HT1080 (cell line): ENCODE measurements at regions not wholly inside any gene's neighbourhood (a gene's known extent, or its start where the extent isn't known, plus 50 kb on each side); places are given as distances from the start of the nearest gene placed in this dataset.

ENCODE experiments used
- DNase-seq: peaks from one replicate; pipeline ENCODE4 v3.0.0-alpha.2; 2015; ENCODE audit warnings: low read depth

DNA sequence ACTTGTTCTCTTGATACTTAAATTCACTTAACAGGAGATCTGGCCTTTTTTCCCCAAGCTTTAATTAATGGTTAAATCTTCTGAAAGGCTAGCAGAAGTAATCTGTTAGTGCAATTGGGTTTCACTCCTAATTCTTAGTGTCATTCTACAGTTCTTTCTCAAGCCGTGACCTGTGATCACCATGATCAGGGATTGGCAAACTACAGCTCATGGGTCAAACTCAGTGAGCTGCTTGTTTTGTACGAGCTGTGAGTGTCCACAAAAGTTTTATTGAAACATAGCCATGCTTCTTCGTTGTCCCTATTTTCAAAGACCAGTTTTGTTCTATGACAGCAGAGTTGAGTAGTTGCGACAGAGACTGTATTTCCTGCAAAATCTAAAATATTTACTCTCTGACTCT, 109.4 kb upstream of the KCNJ15 start:
- DNase-seq: no peak

DNA sequence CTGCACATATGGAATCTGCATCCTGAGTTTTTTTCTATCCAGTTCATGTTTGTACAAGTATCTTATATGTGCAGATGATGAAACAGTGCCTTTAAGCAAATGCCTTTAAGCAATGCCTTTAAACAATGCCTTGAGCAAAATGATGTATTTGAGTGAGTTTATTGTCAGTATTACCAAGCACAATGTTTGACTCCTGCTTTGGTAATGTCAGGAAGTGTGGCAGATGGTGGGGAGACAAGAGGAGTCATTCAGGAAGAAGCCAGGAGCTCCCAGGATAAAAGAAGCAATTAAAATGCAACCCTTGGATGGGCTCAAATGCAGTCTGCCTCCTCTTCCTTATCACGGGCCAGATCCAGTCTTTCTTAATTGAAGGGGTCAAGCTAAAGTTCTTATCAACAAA, 108.7 kb upstream of the KCNJ15 start:
- DNase-seq: no peak

DNA sequence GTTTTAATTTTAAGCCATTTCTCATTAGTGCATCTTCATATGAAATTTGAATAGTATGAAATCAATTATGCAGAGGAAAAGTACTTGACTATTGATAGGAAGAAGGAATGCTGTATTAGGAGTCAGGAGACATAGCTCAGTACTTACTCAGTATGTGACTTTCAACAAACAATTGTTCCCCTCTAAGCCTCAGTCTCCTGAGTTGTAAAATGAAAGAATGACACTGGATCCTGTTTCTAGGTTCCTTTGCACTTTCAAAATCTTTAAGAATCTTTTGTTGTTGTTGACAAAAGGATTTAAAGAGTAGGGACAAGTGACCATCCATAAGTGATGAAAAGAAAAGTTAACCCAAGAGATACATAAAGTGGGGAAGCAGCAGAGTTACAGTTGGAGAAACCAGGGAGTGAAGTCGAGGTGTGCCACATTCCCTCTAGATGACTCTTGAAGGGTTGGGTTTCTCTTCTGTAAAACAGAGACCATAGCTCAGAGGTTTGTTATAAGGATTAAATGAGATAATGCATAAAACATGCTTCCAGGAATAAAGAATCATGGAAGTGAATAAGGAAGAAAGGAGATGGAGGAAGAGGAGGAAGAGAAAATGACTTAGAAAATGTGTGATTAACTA, 105.7 kb upstream of the KCNJ15 start:
- no peak for DNase-seq

DNA sequence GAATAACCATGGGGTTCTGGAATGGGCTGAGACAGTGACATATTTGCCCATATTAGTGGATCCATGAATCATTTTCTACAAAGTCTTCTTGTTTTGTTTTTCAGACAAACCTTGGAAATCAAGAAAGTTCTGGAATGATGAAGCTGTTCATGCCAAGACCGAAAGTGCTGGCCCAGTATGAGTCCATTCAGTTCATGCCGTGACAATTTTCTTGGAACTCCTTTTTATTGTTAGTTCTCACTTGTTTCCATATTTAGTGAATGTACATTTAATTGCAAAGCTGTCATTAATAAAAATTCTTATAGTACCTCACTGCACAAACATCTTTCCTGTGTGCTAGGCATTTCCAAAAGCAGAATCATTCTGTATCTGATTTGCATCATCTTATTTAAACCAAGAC, 100.6 kb upstream of the KCNJ15 start:
- DNase-seq: no peak

DNA sequence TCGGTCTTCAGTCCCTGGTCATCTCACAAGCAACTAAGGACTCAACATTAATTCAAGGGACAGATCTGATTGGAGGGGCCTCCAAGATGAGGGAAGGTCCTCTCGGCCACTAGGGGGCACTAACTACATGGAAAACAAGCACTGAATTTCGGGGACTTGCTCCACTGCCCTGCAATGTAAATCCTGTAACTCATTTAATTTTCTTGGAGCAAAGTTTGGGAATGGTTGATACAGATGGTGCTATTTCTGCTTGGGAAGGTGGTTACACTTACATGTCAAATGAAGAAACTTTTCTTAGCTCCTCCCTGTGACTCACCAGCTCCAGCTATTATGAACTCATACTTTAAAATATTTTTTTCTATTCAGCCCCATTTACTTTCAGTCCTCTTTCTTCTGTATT, 97.4 kb upstream of the KCNJ15 start:
- DNase-seq: peak; percentile 79

DNA sequence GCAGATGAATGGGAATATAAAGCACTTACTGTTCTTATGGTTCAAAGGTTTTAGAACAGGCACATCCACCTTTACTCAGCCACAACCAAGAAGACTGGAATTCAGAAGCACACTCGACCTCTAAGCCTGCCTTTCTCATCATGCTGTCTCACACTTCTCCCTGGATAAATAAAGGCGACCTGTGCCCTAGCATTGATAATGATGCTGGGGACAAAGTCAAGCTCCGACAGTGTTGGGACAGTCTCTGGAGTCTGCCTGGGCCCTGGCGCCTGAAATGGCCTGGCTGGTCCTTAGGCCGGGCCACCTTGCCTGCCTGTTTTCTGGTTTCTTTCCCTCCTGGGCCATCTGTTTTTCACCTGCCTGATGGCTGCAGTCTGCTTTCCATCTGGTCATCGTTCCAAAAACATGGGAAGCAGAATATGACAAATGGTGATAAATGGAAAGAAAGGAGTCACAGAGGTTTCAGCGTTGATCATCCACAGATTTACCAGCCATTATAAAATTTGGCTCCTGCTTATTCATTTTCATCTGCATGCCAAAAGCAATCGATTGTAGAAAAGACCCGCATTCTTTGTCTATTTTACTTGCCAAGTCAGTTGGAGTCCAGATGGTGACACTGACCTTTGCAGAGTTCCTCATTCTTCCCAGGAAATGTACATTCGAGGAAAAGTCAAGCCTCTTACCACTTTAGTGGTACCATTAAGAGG, 91.2 kb upstream of the KCNJ15 start:
- DNase-seq: no peak

DNA sequence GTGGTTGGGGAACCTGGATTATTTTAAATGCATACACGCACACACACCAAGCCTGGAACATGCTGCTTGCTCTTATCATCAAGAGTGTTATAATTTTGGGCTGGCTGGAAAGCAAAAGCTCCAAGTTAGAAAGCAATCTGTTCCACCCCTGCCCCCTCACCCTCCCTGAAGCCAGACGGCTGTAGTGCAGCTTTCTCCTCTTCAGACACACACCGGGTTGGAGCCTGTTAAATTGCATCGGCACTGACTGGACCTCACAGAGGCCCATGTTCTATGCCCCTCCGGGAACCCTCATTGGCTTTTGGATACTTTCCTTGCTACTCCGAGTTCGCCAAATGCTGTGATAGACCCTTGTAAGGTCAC, 90.6 kb upstream of the KCNJ15 start:
- DNase-seq: no peak

DNA sequence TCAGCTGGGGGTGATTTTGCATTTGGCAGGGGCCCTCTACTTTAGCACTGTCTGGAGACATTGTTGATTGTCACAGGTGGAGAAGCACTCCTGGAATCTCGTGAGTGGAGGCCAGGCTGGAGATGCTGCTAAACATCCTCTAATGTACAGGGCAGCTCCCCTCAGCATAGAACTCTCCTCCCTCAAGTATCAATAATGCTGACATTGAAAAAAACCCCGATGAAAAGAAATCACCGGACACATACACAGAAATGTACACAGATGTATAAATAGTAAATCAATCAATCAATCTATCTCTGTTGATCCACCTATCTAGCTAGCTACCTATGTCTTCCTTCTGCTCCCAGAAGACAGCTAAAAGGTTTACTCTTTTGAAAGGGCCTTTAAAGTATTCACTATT, 89.4 kb upstream of the KCNJ15 start:
- no peak for DNase-seq

DNA sequence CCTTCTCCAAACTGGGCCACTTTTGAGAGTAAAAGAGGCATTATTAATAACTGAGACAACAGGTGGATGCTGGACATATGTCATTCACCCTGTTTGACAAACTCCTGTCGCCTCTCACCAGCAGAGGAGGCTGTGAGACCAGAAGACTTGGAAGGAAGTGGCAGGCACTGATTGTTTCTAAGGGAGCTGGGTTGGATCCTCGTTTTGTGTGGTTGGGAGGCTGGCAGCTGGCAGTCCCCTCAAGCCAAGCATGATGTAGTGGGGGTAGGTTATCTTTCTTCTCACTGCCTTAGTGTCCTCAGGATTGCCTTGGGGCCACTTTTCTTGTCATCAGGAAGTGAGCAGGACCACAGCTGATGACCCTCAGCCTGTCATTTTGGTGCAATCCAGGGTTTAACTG, 86.5 kb upstream of the KCNJ15 start:
- DNase-seq: peak; percentile 63

DNA sequence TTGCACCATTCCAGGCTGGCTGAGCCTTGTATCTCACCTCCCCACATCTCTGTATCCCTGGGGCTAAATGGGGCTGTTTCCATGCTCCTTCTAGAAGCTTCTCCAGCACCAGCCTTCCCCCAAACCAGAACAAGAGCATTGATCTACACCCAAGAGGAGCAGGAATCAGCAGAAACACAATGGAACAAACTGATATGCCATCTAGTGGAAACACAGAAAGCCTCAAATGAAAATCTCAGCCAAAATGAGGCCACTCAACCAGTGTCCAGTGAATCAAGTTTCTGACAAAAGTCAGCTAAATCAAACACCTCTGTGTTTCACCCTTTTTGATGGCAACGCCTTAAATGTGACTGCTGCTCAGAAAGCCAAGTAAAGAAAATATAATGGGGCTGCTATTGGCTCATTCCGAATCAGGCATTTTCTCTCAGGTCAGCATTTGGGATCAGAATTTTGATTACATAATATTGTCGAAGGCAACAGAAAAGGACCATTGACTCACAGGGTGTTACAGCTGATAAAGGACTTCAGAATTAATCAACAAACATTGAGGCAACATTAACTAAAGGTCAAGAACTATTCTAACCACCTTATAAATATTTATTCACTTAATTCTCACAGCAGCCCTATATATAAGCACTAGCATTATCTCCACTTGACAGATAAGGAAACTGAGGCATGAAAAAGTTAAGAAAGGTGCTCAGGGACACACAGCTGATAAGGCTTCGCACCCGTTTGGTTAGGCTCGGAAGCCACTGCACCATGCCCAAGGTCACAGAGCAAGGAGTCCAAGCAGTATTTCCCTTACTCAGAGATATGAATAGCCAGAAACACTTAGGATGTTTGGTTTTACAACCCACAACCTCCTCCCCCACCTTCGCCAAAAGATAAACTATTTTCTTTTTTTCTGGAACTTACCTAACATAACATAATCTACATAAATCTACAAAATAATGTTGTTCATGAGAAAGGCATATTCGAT, 85.8 kb upstream of the KCNJ15 start:
- DNase-seq: peak; percentile 25

DNA sequence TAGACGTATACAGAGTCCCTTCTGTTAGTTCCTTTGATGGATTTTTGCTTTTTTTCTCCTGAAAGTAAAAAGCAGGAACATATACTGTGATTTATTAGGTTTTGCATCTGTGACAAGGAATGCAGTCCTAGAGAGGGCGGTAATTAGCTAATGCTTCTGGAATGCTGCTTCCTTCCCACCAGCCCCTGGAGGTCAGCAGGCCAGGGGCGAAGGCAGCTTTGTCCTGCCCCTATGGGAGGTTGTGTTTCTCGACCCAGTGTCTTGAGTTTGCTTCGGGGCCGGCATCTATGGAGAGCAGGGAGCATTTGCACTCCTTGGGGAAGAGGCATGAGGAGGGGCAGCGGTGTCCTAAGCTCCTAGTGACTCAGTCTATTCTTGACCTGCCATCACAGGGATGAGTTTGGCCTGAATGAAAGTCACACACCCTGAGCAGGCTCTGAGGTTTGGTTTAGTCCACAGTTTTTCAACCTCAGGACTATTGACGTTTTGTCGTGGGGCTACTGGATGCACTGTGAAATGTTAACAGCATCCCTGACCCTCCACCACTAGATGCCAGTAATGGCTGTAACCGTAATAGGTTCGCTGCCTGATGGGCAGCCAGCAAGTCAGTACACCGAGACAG, 85.0 kb upstream of the KCNJ15 start:
- peak; percentile 90 for DNase-seq

DNA sequence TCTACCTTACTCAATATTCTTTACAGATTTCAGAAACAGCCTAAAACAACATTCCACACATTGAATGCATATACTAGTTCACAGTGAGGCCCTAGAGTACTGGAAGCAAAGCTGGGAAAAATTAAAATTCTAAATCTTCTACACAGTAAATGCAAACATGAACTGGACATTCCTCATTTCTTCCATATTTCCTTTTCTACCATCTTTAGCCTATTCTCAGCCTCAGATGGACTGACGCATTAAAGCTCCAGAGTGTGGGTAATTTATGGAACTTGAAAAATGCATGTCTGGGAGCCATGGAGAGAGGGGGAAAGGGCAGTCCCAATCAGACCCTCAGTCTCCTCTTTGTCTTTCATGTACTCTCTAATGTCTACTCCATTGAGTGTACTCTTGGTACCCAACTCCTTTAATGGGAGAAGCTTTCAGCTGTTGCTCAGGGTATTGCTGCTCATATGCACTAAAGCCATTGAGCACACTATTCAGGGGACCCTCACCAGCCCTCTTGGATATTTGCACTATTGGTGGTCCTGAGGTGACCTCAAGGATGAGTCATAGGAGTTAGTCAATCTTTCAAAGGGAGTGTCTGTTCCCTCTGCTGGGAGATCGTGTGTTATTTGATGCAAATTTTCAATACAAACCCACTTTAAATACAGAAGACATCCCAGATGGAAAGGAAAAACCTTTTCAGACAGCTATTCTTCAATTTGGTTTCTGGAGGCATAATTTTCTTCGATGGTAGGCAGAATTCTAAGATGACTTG, 83.3 kb upstream of the KCNJ15 start:
- DNase-seq: peak; percentile 6

DNA sequence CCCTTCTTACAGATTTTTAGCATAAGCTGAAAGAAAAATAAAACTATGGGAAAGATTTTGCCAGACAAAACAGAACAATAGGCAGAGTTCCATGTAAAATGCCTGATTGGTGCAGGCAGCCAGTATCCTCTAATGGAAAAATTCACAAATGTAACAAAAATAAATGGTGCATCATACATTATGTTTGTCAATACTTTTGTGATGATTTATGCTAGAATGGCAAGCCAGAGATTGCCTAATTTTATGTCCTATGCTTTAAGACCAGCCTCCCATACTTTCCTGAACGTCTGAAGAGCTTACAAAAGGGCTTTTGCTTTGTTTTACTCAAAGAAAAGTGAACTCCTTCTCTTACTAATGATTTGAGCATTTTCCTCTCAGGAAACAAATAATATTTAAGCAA, 81.5 kb upstream of the KCNJ15 start:
- no peak for DNase-seq

DNA sequence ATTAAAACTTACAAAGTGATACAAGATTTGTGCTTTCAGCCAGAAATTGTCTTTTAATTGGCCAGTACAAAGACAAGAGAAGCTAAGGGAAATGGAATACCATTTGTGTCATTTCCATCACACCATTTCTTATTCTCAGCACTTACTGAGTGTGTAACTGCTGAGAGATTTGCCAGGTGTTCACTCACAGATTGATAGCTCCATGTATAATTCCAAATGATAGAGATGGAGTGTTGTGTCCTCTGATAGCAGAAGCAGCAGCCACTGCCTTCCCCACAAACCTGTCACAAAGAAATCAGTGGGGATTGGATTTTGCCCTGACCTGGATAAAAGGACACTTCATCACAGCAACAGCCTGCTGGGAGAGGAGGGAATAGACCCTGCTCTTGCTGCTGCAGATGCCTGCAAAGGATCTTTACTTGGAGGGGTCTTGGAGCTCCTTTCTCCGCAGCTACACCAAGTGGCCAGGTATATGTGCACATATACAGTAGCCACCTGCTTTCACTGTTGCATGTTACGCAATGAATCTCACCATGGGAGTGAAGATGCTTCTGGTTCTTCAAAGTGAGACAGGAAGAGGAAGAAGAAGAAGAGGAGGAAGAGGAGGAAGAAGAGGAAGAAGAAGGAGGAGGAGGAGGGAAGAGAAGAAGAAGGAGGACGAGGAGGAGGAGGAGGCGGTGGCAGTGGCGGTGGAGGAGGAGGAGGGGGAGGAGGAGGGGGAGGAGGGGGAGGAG, 78.7 kb upstream of the KCNJ15 start:
- DNase-seq: no peak

DNA sequence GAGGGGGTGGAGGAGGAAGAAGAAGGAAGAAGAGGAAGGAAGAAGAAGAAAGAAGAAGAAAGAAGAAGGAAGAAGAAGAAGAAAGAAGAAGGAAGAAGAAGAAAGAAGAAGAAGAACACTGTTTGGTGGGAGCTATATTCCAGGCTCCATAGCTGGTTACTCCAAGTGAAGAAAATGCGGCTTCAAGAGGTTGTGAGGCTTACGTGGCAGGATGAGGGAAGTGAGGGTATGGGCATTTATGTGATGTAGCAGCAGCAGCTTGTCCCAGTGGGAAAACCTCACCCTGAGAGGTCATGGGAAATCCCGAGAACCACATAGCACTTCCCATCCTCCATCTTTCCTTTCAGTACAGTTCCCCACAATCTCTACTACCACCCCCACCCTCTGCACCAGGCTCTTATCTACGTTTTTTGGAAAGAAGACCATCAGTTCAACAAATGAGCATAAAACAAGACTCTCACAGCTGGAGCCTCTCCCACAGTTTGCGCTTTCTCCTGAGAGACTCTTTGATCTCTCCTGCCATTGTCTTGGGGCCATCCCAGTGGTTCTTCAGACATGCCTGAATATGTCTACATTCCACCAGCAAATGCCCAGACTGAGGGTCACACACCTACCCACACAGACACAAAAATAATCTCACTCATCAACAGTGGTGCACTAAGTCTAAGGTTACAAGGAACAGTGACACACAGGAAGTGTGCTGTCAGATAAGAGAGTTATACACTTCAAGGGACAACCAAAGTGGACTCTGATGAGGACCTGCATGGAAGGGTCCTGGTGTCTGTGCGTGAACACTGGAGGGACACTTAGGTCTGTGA, 77.9 kb upstream of the KCNJ15 start:
- peak; percentile 28 for DNase-seq

DNA sequence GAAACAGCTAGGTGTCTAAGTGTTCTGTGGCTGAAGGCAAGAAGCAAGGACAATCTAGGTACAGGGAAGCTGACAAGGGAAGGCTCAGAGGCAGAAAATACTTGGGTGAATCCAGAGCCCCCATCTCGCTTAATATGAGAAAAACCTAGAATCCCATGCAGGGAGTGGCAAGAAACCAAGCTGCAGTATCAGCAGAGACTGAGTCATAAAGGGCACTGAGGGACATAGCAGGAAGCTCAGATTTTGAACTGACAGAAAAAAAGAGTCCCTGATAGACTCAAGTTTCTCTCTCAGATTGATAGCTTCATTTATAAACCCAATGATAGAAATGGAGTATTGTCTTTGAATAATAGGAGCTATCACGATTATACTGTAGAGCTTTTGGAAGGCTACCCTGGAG, 77.3 kb upstream of the KCNJ15 start:
- peak; percentile 20 for DNase-seq

DNA sequence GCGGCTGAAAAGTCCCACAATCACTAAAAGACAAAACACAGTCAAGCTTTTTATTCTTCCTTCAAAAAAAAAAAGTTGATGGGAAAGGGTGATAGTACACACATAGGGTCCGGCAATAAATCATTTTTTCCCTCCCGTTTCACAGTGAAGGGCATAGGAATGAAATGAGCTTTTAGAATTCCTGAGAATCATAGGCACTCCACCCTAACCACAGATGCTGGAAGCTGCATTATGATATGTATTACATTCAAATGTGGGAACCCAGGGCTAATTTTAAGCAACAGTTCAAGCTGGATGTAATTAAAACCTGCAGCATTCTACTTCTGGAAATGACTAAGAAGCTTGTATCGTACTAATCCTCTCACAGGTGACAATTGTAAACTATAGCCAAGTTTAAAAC, 75.7 kb upstream of the KCNJ15 start:
- no peak for DNase-seq

DNA sequence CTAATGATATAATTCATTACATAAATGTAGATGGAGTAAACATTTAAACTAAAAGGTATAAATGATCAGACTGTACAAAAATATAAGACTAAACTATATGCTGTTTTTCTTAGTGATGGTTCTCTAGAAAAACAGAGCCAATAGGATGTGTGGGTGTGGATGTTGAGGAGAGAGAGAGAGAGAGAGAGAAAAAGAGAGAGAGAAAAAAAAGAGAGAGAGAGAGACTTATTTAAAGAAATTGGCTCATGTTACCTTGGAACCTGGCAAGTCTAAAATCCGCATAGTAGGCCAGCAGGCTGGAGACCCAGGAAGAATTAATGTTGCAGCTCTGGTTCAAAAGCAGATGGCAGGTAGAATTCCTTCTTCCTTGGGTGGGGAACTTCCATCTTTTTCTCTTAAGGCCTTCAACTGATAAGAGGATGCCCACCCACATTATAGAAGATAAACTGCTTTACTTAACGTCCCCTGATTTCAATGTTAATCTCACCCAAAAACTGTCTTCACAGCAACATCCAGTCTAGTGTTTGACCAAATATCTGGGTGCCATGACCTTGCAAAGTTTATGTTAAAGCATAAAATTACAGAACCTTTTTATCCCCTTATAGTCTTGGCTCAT, 74.3 kb upstream of the KCNJ15 start:
- DNase-seq: no peak

DNA sequence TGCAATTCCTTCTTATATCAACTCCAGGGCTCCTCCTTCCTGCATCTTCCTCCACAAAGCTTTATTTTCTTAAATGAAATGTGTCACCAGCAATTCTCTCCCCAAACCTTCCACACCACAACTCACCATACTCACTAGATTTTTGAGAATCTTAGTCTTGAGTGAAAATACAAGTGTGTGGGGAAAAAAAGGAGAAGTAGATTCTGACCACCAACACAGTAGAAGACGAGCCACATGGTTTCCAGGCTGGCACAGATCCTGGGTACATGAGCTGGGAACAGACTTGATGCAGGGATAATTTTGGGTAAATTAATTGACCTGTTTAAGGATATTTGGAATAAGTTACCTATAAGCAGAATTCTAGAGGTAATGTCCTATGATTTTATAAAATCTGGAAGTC, 72.8 kb upstream of the KCNJ15 start:
- no peak for DNase-seq
